ENCODE measurements at regions not wholly inside any gene's neighbourhood (a gene's known extent, or its start where the extent isn't known, plus 50 kb on each side); places are given as distances from the start of the nearest gene placed in this dataset.
"Not testable (repeated sequence)": the region's sequence is repeated elsewhere in the genome, so short reads cannot be mapped to it uniquely, and the experiment has no call there.

DNA sequence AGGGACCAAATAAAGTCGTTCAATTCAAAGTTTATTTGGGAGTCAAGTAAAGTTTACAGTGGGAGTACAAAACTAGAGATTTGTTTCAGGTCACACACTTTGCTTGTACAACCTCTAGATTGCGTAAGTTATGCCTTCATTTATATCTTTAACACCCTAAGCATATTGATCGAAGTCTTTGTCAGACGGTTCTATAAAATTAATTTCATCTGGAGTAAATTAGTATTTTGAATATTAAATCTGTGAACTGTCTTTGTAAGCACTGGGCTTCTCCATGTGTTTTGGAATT lies 119.7 kb downstream of the ACAA2 start:
- no peak for DNase-seq

DNA sequence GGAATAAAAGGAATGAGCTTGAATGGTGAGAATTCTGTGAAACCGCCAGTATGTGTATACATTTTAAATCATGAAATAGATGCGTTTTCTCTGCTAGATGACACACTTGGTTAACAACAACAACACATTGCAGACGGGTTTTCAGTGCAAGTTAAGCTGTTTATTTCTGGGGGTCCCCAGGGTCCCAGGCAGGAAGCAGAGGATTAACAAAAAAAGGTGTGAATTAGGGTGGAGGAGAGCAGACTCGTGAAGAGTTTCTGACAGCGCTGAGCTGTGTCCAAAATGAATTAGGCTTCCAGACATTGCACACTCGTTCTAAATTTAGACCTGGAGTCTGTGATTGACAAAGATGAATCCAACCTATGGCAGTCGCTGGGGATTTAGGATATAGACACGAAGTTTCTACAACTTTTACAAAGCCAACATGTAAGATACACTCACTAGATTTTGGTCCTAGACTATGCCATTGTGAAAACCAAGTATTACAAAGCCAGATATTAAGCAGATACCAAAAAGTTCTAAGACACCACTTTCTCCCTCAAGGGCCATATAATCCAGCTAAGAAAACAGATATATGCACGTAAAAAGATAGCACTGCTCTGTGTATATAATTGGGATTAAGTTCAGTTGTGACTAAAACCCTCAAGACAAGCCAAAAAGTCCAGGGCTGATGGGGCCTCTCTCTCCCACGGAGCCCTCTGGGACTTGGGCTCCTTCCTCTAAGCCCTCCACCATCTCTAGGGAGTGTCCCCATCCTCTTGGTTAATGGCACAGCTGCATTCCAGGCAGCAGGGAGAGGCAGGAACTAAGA lies 120.2 kb downstream of the ACAA2 start:
- no peak for DNase-seq

DNA sequence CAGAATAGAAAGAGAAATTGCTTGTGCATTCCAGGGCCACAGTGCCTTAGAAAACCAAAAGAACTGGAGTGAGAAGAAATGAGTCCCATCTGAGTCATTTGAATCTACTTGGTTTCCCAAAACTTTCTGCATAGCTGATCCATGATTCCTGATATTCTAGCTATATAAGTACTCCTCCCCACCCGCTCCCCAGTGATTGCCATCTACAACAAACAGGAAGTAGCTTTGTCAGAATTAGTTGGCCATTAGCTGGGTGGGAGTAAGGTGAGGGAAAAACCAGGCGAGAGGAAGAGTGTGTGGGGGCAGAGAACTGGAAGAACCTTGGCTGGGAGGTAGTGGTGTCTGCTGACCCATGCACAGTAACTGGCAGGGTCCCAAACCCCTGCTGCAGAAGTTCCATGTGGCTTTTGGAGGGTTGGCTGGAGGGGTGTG lies 122.1 kb downstream of the ACAA2 start:
- no peak for DNase-seq

DNA sequence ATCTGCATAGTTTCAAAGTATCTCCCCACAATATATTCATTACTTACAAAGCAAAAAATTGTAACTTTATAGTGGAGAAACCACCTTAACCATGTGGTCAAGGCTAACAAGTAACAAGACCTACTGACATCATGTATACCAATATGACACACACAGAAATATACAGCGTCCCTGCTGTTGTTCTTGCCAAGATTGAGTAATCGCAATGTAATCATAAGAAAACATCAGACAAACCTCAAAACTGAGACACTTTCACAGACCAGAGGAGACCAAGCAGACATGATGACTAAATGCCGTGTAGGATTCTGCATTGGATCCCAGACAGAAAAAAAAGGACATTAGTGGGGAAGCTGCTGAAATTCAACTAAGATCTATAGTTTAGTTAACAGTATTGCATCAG lies 123.0 kb downstream of the ACAA2 start:
- peak; percentile 9 for DNase-seq

DNA sequence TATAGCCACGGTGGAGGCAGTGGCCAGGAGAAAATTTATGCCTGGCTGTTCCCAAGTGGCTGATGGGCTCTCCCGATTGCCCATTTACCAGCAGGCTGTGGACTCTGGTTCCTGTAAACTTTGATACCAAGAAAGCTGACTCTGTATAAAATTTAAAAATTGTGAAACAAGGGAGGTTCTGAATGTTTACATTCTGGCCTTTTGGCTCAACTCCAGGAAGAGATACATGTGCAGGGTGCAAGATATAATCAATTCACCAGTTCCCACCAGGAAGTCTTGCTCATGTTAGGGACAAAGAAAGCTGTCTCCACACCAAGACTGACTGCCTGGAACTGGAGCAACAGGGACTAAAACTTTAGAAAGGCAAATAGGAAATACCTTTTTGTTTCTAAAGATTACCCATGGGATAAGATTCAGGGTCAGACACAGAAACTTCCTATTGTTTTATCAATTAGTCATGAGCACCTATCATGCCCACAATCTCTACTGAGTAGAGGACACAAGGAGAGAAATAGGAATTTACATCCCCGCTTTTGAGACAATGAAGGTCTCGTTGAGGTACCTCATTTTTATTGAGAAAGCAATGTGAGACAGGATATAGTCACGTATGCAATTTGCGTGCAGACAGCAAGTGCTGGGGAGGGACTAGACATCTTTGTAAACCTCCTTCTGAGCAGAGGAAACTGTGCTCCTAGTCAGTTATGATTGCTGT lies 123.5 kb downstream of the LIPG start:
- DNase-seq, result no peak

DNA sequence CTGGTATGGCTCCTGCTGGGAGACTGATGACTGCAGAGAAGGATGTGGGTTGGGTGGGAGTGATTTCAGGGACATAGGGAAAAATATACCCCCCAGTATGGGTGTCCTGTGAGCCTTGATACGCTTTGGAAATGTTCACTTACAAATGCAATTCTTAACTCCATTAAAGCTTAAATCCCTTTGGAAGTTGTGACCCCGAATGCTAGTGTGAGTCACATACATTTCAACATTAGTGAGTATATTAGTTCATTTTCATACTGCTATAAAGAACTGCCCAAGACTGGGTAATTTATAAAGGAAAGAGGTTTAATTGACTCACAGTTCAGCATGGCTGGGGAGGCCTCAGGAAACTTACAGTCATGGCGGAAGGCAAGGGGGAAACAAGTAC lies 120.9 kb downstream of the LIPG start:
- not testable (repeated sequence) for DNase-seq

DNA sequence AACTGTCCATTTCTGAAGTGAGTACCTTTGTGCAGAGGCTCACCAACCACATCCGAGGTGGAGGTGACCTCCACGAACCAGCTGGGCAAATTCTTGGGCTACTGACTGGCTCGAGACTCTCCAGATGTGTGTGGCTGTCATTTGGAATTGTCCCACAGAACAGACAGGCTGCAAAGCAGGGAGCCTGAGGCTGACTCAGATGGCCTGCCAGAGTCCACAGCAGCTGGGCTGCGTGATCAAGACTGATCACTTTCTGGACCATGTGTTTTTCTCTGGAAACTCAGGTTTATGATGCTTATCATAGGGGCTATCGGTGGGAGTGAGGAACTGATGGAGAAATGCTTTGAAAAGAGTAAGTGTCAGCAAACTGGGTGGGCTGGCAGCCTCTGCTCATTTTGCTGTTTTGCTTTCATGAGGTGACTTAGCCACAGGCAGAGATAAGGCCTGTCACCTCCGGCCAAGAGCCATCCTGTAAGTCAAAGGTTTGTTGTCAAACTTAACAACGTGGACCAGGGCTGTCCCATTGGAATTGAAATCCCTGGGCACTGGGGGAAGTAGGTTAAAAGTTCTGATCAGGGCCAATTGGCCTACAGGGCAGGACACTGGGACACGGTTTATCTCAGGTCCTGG lies 120.4 kb downstream of the LIPG start:
- no peak for DNase-seq

DNA sequence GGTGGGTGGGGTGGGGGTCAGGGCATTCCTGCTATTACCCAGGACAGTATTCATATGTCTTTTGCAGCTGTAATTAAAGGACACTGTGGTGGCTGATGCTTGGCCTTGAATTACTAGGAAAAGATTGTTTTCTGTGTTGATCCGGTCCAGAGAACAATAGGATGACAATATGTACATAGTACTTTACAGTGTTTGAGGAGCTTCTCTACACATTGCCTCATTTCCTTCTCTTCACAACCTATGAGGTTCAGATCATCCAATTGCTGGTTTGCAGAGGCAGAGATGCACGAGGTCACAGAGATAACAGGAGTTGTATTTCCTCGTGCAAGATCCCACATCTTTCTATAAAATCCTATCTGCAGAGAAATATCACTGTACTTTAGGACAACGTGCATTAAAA lies 119.5 kb downstream of the LIPG start:
- DNase-seq, result no peak

DNA sequence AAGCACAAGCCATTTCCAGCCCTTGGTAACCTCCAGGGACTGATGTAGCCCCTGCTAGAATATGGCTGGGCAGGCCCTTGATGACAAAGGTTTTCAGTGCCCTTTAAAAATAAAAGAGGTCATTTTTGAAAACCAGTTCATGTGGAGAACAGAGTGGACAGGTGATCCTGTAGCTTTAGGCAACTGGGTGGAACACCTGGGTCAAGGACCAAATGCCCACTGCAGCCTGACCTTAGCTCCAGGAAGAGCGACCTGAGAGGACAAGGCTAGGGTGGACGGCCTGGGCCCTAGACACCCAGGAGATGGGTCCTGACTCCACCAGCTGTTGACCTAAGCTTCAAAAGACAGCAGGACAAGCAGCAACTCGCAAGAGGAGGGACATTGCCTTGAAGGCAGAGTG lies 116.6 kb downstream of the LIPG start:
- DNase-seq, result no peak

DNA sequence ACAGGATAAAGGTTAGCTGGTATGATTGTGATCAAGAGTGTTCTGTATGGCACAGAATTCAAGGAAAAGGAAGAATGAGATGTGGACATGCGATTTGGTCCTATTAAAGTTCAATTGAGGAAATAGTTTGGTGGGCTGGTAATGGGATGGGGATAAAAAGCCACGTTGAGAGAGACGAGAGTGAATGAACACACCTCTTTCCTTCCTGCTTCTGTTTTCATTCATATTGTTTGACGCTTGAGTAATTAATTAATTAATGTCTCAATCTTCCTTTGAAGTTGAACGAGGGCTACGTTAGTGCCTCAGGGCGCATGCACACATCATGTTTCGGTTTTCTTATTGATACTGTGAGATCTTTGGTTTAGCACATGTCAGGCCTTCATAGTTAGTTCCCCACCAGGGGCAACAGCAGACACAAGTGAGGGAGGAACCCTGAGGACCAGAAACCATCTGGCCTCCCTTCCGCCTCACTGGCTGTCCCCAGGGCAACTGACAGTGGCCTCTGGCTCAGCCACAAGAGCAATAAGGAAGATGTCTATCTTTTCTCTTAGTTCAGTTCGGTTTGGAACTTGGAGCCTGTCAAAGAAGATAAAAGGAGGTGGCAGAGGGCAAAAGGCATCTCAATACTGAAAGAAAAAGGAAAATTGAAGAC lies 116.0 kb downstream of the LIPG start:
- DNase-seq, result peak; percentile 13

DNA sequence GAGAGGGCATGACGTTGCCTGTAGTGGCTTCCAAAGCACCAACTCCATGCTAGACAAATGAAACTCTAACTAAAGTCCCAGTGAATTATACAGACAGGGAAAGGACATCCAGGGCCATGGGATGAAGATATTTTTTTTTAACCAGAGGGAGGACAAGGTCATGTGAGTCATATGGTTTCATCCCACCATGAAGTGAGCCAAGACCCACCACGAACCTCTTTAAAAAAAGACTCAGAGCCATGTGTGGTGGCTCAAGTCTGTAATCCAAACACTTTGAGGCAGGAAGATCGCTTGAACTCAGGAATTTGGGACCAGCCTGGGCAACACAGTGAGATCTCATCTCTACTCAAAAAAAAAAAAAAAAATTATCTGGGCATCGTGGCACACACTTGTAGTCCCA lies 115.2 kb downstream of the LIPG start:
- DNase-seq, result no peak

DNA sequence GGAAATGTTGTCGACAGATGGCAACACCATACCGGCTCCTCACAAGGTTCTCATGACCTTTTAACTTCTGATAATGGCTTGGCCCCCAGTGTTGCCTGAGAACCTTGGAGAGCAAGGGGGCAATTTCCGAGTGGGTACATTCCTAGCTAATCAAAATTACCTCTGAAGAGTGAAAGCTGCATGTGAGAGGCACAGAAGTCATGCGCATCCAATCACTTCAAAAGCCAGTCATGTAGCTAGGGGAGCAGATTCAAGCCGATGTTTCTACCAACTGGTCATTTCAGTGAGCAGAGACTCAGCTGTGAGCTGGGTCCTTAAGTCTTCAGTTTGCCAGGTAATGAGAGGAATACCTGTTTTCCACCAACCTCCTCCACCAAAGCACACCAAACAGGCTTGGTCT lies 111.4 kb downstream of the LIPG start:
- no peak for DNase-seq

DNA sequence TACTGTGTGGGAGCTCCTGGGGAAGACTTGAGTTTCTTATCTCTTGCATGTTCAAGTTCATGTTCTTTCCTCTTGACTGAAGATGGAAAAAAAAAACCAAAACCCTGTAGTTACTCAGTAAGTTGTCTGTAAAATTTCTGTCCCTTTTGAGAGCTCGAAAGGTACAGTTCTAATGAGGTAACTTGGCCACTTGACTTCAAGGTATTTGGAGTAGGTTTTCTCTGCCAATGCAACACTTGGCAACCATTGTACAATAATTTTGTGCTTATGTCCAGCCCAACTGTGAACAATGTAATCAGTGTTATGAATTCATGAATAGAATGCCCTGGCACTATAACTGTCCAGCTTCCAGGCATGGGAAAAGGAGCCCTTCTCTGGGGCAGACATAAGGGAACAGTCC lies 111.0 kb downstream of the LIPG start:
- DNase-seq, result no peak

DNA sequence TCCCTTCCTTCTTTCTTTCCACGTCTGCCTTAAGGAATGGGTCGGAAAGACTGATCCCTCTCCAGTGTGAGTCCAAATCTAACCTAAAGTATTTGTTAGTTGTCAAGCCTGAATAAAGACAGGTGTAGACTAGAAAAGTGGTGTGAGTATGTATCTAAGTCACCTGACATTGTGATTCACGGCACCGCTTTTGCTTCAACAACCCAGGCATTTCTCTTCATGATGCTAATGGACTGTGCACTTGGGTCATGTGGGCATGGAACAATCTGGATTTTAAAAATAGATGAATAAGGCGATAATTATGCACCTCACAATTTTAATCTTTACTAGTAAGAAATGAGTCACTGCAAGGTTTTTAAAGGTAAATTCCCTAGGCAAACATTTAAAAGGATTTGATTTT lies 107.5 kb downstream of the LIPG start:
- no peak for DNase-seq

DNA sequence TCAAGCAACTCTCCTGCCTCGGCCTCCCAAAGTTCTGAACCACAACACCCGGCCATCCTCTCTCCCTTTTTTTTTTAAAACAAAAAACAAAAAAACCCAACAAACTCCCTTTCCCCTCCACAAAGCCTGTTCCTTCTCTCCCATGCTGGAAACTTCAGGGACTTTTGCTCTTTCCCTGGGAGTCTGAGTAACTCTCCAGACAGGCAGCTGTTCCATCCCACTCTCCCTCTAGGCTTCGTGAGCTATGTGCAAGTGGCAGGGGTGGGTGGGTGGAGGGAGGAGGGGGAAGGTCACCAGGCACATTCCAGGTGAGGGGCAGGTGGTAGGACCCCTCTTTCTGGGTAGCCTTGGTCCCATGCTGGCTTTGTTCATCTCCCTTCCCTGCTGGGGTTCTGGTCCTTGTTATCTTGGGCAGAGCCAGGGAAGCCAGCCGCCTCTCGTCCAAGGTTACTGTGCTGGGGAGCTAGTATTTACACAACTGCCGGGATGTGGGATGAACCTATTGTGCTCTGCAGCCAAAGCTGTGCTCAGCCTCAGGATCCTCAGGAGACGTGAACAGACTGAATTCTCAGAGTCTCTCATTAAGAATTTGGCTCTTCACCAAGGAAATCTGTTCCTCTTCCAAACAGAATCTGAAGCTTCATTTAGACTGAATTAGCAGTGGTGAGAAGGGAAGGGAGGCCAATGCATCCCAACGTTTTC lies 106.9 kb downstream of the LIPG start:
- no peak for DNase-seq

DNA sequence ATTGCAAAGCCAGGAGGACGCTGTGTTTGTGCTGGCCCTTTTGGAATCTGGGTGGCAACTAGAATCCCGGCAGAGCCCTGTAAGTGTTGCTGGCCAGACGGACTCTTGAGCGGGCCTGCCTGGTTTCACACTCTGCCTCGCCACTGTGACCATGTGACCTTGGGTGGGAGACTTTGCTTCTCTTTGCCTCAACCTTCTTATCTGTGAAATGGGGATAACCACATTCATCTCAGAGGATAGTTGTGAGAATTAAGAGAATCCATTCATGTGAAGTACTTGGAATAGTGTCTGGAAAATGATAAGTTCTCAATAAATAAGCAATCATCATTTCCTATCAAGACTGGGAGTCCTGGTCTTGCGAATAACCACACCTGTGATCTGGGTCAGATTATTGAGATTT lies 105.6 kb downstream of the LIPG start:
- no peak for DNase-seq

DNA sequence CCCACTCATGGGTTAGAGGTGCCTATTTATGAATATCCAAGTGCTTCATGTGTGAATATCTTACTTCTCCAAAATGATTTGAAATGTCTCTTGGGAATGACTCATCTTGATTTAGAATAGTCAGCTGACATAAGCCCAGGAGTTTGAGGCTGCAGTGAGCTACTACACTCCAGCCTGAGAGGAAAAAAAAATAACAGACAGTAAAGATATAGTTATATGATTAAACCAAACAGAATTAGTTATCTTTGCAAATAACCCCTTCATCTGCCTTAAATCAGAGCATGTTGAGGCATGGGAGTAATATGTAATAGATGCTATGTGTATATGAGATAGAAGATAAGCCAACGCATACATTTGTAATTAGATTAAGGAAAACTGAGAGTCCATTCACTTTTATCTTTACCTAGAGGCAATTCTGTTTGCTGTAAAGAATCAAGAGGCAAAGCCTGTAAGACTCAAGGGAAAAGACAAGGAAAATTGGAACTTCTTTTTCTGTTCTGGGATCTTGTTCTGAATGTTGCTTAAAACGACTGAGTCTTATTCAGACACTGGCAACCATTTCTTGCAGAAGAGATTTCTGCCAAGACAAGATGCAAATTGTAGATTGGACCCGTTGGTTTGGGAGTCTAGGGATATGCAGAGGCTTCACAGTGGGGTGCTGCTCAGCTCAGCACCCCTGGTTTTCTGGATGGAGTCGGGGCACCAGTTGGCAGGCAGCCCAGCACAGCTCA lies 104.4 kb downstream of the LIPG start:
- DNase-seq, result no peak

DNA sequence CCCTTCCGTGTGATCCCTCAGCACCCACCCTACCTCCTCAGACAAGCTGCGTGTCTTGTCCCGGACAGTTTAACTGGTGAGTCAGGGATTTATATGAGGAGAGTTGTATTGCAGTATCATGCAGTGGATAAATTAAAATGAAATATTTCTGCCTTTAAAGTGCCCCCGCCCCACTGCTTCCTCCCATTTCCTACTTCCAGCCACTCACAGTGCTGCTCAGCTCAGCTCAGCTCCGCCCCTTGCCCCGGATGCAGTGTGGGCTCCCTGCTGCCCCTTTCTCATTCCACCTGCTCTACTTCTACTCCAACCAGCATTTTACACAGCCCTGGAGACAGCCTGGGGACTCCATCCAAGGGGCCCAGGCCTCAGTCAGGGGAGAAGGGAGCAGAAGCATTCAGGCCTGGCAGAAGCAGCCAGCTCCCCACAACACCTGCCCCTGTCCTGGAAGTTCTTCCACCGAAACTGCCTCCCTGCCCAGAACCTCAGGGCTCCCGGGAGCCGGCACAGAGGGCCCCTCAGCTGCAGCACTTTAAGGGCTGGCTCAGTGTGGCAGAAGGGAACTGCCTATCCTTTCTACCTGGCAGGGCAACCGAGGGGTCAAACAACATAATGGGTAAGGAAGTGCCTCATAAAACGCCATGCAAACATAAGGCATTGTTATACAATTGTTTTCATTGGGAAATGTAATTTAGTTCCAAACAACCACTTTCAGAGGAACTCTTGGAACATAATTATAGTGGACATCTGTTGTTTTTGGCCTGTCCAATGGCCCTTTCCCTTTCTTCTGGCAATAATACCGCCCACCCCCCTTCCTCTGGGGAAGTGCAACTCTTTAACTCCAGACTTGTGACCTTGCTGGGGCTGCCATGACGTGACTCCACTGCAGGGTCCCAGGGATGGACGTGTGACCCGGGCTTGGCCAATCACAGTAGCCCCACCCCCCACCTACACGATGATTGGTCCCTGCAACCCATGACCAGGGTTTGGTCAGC lies 102.3 kb downstream of the LIPG start:
- DNase-seq, result no peak

DNA sequence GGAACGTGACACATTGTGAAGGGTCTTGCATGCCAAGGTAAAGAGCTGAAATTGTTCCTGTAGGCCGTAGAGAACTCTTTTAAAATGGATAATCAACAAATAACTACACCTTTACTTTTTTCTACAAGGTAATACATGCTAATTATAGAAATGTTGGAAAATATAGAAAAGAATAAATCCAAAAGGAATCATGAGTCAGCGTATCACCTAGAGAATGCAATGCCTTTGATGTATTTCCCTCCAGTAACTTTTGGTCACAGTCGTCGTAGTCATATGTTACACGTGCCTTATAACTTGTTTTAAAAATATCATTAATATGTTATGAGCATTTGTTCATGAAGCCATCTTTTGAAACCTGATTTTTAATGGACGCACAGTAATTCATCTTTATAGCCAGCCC lies 100.6 kb downstream of the LIPG start:
- DNase-seq, result no peak

DNA sequence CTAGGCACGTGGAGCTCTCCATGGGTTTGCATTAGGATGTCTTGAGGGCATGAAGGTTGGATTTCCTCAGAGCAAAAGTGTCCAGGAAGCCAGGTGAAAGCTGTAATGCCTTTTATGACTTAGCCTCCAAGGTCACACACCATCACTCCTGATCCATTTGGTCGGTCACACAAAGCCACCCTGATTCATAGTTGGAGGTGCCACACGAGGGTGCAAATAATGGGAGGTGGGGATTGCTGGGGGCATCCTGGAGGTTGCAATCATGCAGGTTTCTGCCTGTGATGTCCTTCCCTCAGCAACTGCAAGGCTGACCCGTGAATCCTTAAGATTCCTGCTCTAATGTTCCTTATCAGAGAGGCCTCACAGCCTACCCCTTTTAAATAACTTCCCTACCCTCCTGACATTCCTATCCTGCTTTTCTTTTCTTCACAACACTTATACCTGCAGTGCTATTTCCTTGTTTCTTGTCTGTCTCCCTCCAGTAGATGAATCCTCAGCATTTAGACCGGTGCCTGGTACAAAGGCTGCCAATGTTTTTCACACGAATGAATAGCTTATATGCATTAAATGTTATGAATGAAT lies 97.1 kb downstream of the LIPG start:
- no peak for DNase-seq

All from hematopoietic multipotent progenitor cell treated with erythropoietin and hydrocortisone succinate and interleukin-3 and kit ligand, for 6 days (in vitro differentiated cells).